NCI-H82 (cell line): ENCODE measurements at regions not wholly inside any gene's neighbourhood (a gene's known extent, or its start where the extent isn't known, plus 50 kb on each side); places are given as distances from the start of the nearest gene placed in this dataset.

Source experiments
- DNase-seq: peaks from one replicate; lab custom pipeline; 2025; lab: John Stamatoyannopoulos, UW

DNA sequence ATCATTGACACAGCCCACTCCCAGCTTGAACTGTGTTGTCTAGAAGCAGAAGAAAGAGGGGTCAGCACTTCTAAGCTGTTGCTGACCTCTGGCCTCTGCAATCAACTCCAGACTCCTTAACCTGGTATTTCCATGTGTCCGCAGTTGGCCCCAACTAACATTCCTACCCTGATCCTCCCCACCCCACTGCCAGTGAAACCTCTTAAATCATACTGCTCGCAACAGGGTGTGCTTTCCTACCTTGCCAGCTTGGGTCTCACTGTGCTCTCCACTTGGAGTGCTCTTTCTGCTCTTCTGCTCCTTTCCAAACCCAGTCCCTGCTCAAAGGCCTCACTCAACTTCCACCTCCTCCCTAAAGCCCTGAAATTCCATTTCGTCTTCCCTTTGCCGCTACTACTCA is 52.3 kb upstream of the RPS6KA3 start:
- no peak for DNase-seq

DNA sequence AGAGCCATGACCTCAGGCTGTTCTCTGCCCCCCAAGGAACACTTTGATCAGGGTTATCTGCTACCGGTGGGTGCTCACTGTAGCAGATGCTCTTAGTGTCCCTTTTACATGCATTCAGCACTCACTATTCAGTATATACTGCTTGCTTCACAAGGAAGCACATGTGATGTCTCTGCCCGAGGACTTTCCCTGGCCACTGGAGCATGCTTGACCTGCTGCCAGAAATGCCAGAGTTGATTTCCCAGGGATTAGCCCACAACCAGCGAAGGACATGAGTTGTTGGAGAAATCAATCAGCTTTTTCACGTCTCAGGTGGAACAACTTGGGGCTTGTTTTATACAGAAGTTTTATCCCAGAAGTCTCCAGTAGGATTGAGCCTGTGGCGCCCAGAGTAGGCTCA is 51.2 kb upstream of the RPS6KA3 start:
- DNase-seq, result no peak
